Tibial nerve (tissue), 3 donors: ENCODE measurements at regions not wholly inside any gene's neighbourhood (a gene's known extent, or its start where the extent isn't known, plus 50 kb on each side); places are given as distances from the start of the nearest gene placed in this dataset.

Experiments
- EP300 ChIP-seq, 2 donors: sonication (generic); formaldehyde crosslinking; IDR thresholded peaks; one replicate each; pipeline ENCODE4 v1.6.1; 2017; ENCODE audit warnings: antibody characterized with exemption in 2 of 2, mild to moderate bottlenecking in 1 of 2
- POLR2A ChIP-seq, 2 donors: fragments of 450-650 bp; IDR thresholded peaks; one replicate each; pipeline ENCODE4 v1.6.1; 2017; ENCODE audit warnings: antibody characterized with exemption in 2 of 2, mild to moderate bottlenecking in 2 of 2, moderate library complexity in 2 of 2

- TF ChIP-seq EP300 (IDR thresholded peaks at IDR 0.05) (no peak), POLR2A (IDR thresholded peaks at IDR 0.05) (no peak)
These were observed 845.5 kb upstream of the ADGRL4 start for GRCh38 chr1:79852004-79852403.
